SJSA1 (cell line): ENCODE measurements at regions not wholly inside any gene's neighbourhood (a gene's known extent, or its start where the extent isn't known, plus 50 kb on each side); places are given as distances from the start of the nearest gene placed in this dataset.
A peak's percentile ranks its signal among the peaks of the same experiment; 100 is the strongest.

Source experiments
- DNase-seq, 2 experiments: peaks; one replicate each; pipeline ENCODE4 v3.0.0-alpha.2; 2015 to 2020; ENCODE audit warnings: low spot score in 2 of 2, low read depth in 1 of 2
- H3K27ac ChIP-seq: fragments of 250-450 bp; sonication (Bioruptor Pico); 2 replicates; pipeline ENCODE4 v1.5.1; 2020; ENCODE audit warnings: mild to moderate bottlenecking, moderate library complexity
- H3K27me3 ChIP-seq: fragments of 250-450 bp; sonication (Bioruptor Pico); replicated peaks from 2 replicates; pipeline ENCODE4 v1.5.1; 2020; ENCODE audit warnings: mild to moderate bottlenecking, moderate library complexity
- H3K36me3 ChIP-seq: fragments of 250-450 bp; sonication (Bioruptor Pico); 2 replicates; pipeline ENCODE4 v1.5.1; 2020; ENCODE audit warnings: mild to moderate bottlenecking
- H3K4me1 ChIP-seq: fragments of 250-450 bp; sonication (Bioruptor Pico); replicated peaks from 2 replicates; pipeline ENCODE4 v1.6.1; 2021; ENCODE audit warnings: mild to moderate bottlenecking
- H3K4me3 ChIP-seq: fragments of 250-450 bp; sonication (Bioruptor Pico); 2 replicates; pipeline ENCODE4 v1.5.1; 2020; ENCODE audit warnings: mild to moderate bottlenecking
- H3K9me3 ChIP-seq: fragments of 250-450 bp; sonication (Bioruptor Pico); replicated peaks from 2 replicates; pipeline ENCODE4 v1.5.1; 2020; ENCODE audit warnings: mild to moderate bottlenecking

- Histone ChIP-seq H3K4me3 (no peak overlapping the region), H3K27ac (no peak overlapping the region), H3K4me1 (no peaks in the 10 kb centered on the region), H3K27me3 (peaks cover 2% of the 10 kb centered on the region; the same call in 1 of the 2 replicates), H3K36me3 (no peaks in the 10 kb centered on the region), H3K9me3 (no peaks in the 10 kb centered on the region)
- DNase-seq: peak in 1 of 2 experiments; percentile 22
Measured at GRCh38 chr22:48045369-48045768, 1282.9 kb downstream of the TBC1D22A start.

- Histone ChIP-seq H3K36me3 (no peaks in the 10 kb centered on the region), H3K4me3 (no peak overlapping the region), H3K27ac (no peak overlapping the region), H3K9me3 (no peaks in the 10 kb centered on the region), H3K27me3 (peaks cover 2% of the 10 kb centered on the region; the same call in 1 of the 2 replicates), H3K4me1 (no peaks in the 10 kb centered on the region)
- peak in 1 of 2 experiments; percentile 28 for DNase-seq
Measured at GRCh38 chr22:48044487-48045060, 1282.1 kb downstream of the TBC1D22A start.

GRCh38 chr22:48043581-48043980 is 1281.1 kb downstream of the TBC1D22A start:
- no peaks in the 10 kb centered on the region for H3K9me3 ChIP-seq
- H3K4me1 ChIP-seq: no peaks in the 10 kb centered on the region
- no peak overlapping the region for H3K27ac ChIP-seq
- peak in 1 of 2 experiments; percentile 9 for DNase-seq
- H3K4me3 ChIP-seq: no peak overlapping the region
- H3K36me3 ChIP-seq: no peaks in the 10 kb centered on the region
- H3K27me3 ChIP-seq: peaks cover 2% of the 10 kb centered on the region; the same call in 1 of the 2 replicates

- no peaks in the 10 kb centered on the region for H3K9me3 ChIP-seq
- H3K4me3 ChIP-seq: no peak overlapping the region
- H3K36me3 ChIP-seq: no peaks in the 10 kb centered on the region
- H3K4me1 ChIP-seq: no peaks in the 10 kb centered on the region
- H3K27ac ChIP-seq: no peak overlapping the region
- peak in 1 of 2 experiments; percentile 35 for DNase-seq
- peaks cover 2% of the 10 kb centered on the region; the same call in 1 of the 2 replicates for H3K27me3 ChIP-seq
Measured at GRCh38 chr22:48042621-48043395, 1280.4 kb downstream of the TBC1D22A start.

- no peak overlapping the region for H3K4me3 ChIP-seq
- H3K9me3 ChIP-seq: no peaks in the 10 kb centered on the region
- peaks cover 3% of the 10 kb centered on the region for H3K27me3 ChIP-seq
- no peaks in the 10 kb centered on the region for H3K36me3 ChIP-seq
- no peak overlapping the region for H3K27ac ChIP-seq
- no peaks in the 10 kb centered on the region for H3K4me1 ChIP-seq
- DNase-seq: no peak
Measured at GRCh38 chr22:48039326-48039725, 1276.9 kb downstream of the TBC1D22A start.

GRCh38 chr22:48037618-48038017 is 1275.2 kb downstream of the TBC1D22A start:
- Histone ChIP-seq H3K9me3 (no peaks in the 10 kb centered on the region), H3K36me3 (no peaks in the 10 kb centered on the region), H3K27ac (no peak overlapping the region), H3K4me1 (no peaks in the 10 kb centered on the region), H3K27me3 (peaks cover 7% of the 10 kb centered on the region), H3K4me3 (no peak overlapping the region)
- DNase-seq: no peak

- no peak for DNase-seq
- H3K27me3 ChIP-seq: peaks cover 9% of the 10 kb centered on the region
- H3K36me3 ChIP-seq: no peaks in the 10 kb centered on the region
- H3K4me3 ChIP-seq: no peak overlapping the region
- H3K27ac ChIP-seq: no peak overlapping the region
- no peaks in the 10 kb centered on the region for H3K9me3 ChIP-seq
- no peaks in the 10 kb centered on the region for H3K4me1 ChIP-seq
Measured at GRCh38 chr22:48035897-48036296, 1273.4 kb downstream of the TBC1D22A start.

GRCh38 chr22:48031589-48031988 is 1269.1 kb downstream of the TBC1D22A start:
- Histone ChIP-seq H3K27ac (no peak overlapping the region), H3K9me3 (no peaks in the 10 kb centered on the region), H3K4me3 (no peak overlapping the region), H3K27me3 (peaks cover 12% of the 10 kb centered on the region), H3K36me3 (no peaks in the 10 kb centered on the region), H3K4me1 (no peaks in the 10 kb centered on the region)
- no peak for DNase-seq

- DNase-seq: no peak
- Histone ChIP-seq H3K4me3 (no peak overlapping the region), H3K36me3 (no peaks in the 10 kb centered on the region), H3K9me3 (no peaks in the 10 kb centered on the region), H3K27ac (no peak overlapping the region), H3K27me3 (no peaks in the 10 kb centered on the region), H3K4me1 (no peaks in the 10 kb centered on the region)
Measured at GRCh38 chr22:48025096-48025495, 1262.6 kb downstream of the TBC1D22A start.

GRCh38 chr22:48021991-48022401 is 1259.5 kb downstream of the TBC1D22A start:
- H3K4me3 ChIP-seq: no peak overlapping the region
- no peak overlapping the region for H3K27ac ChIP-seq
- no peaks in the 10 kb centered on the region for H3K4me1 ChIP-seq
- H3K9me3 ChIP-seq: no peaks in the 10 kb centered on the region
- no peaks in the 10 kb centered on the region for H3K36me3 ChIP-seq
- H3K27me3 ChIP-seq: no peaks in the 10 kb centered on the region
- DNase-seq: no peak

- Histone ChIP-seq H3K4me1 (no peaks in the 10 kb centered on the region), H3K9me3 (no peaks in the 10 kb centered on the region), H3K4me3 (no peak overlapping the region), H3K27me3 (no peaks in the 10 kb centered on the region), H3K27ac (no peak overlapping the region), H3K36me3 (no peaks in the 10 kb centered on the region)
- DNase-seq: no peak
Measured at GRCh38 chr22:48018346-48018745, 1255.9 kb downstream of the TBC1D22A start.

GRCh38 chr22:48015701-48016100 is 1253.3 kb downstream of the TBC1D22A start:
- DNase-seq: no peak
- no peak overlapping the region for H3K27ac ChIP-seq
- H3K4me1 ChIP-seq: no peaks in the 10 kb centered on the region
- no peak overlapping the region for H3K4me3 ChIP-seq
- no peaks in the 10 kb centered on the region for H3K9me3 ChIP-seq
- H3K36me3 ChIP-seq: no peaks in the 10 kb centered on the region
- H3K27me3 ChIP-seq: 0 out of 2 replicates have a peak, but pooled peaks cover 2% of the 10 kb centered on the region

- no peaks in the 10 kb centered on the region for H3K36me3 ChIP-seq
- no peaks in the 10 kb centered on the region; the same call in 1 of the 2 replicates for H3K27me3 ChIP-seq
- no peaks in the 10 kb centered on the region for H3K9me3 ChIP-seq
- H3K4me3 ChIP-seq: no peak overlapping the region
- H3K4me1 ChIP-seq: no peaks in the 10 kb centered on the region
- DNase-seq: no peak
- no peak overlapping the region for H3K27ac ChIP-seq
Measured at GRCh38 chr22:48004936-48005335, 1242.5 kb downstream of the TBC1D22A start.

- DNase-seq: no peak
- Histone ChIP-seq H3K27ac (no peak overlapping the region), H3K9me3 (no peaks in the 10 kb centered on the region), H3K27me3 (no peaks in the 10 kb centered on the region; the same call in 1 of the 2 replicates), H3K4me3 (no peak overlapping the region), H3K36me3 (no peaks in the 10 kb centered on the region), H3K4me1 (no peaks in the 10 kb centered on the region)
Measured at GRCh38 chr22:48004038-48004437, 1241.6 kb downstream of the TBC1D22A start.
